MCF 10A (cell line): ENCODE measurements at regions not wholly inside any gene's neighbourhood (a gene's known extent, or its start where the extent isn't known, plus 50 kb on each side); places are given as distances from the start of the nearest gene placed in this dataset.

Experiments used
- BruUV-seq: library from RNA; stranded (reverse); fragments of 400-500 nt; replicated peaks from 2 replicates; lab custom pipeline; 2021; lab: Mats Ljungman, UMichigan
- CTCF ChIA-PET: fragments of 300-600 bp; sonication (Branson Sonifier 250); formaldehyde crosslinking; extraction: SDS; loops from one replicate; lab custom pipeline; 2021; ENCODE audit warnings: antibody characterized with exemption, inconsistent platforms; lab: Yijun Ruan, JAX
- POLR2A ChIA-PET: fragments of 300-600, 350-650 bp; sonication (Branson Sonifier 250); formaldehyde crosslinking; extraction: SDS; loops from one replicate; lab custom pipeline; 2020; ENCODE audit warnings: antibody characterized with exemption, inconsistent platforms; lab: Yijun Ruan, JAX
- DNase-seq: peaks from one replicate; pipeline ENCODE4 v3.0.0-alpha.2; 2018; ENCODE audit not compliant: unreplicated experiment
- H3K27ac Mint-ChIP-seq: one replicate; pipeline ENCODE4 v1.8.0; 2022; ENCODE audit warnings: mild to moderate bottlenecking, low read depth, mixed read lengths; ENCODE audit not compliant: unreplicated experiment
- H3K27me3 Mint-ChIP-seq: one replicate; pipeline ENCODE4 v1.8.0; 2022; ENCODE audit warnings: mixed read lengths; ENCODE audit not compliant: insufficient read depth, unreplicated experiment
- H3K36me3 Mint-ChIP-seq: one replicate; pipeline ENCODE4 v1.8.0; 2022; ENCODE audit warnings: mild to moderate bottlenecking, moderate library complexity, mixed read lengths; ENCODE audit not compliant: insufficient read depth, unreplicated experiment
- H3K4me1 Mint-ChIP-seq: one replicate; pipeline ENCODE4 v1.8.0; 2022; ENCODE audit warnings: mixed read lengths; ENCODE audit not compliant: insufficient read depth, unreplicated experiment
- H3K4me3 Mint-ChIP-seq: one replicate; pipeline ENCODE4 v1.8.0; 2022; ENCODE audit warnings: mild to moderate bottlenecking, moderate library complexity, mixed read lengths; ENCODE audit not compliant: unreplicated experiment
- H3K9me3 Mint-ChIP-seq: one replicate; pipeline ENCODE4 v1.8.0; 2022; ENCODE audit warnings: mixed read lengths; ENCODE audit not compliant: unreplicated experiment
- intact Hi-C: fragments of 100-400 bp; cut with micrococcal nuclease; formaldehyde crosslinking; loops from 2 replicates; pipeline ENCODE4 v1.14.1; 2022
- TF ChIP-seq, protein P1 (sequence below): fragments of 200-600 bp; IDR thresholded peaks from one replicate; pipeline ENCODE4 v1.8.0; 2022; ENCODE audit warnings: antibody characterized with exemption, mild to moderate bottlenecking; ENCODE audit not compliant: unreplicated experiment

DNA sequence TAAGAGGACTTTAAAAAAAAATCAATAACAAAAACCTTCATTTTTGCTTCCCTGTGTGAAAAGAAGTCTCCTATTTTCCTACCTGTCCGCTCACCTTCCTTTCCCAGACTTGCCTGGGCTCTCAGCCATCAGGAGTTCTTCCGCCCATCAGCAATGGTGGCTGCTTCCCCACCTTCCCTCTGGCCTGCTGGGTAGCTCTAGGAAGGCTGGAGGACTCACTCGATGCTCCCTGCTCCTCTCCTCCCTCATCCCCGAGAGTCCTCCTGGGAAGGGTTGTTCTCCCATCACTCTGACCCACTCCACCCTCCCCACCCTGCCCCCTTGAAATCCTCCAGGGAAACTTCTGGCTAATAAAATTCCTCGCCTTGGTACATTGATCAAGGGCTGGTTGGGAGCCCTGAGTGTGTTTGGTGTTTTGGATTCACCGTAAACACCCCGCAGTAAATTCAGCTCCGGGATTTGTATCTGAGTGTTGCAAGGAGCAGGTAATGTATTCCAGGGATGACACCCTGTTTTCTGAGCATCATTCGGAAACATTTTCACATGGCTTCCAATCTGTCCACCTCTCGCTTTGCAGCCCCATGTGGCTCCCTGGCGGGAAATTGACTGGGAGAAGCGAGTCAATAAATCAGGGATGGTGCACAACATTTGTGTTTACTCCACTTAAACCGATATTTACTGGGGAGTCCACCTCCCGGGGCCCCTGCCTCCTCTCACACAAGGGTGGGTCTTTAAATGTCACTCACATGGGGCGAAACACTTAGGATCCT lies 126.4 kb upstream of the SDK1 start:
- POLR2A ChIA-PET: no interaction called here
- Mint-ChIP-seq H3K36me3 (no peaks in the 10 kb centered on the region), H3K9me3 (peaks cover 7% of the 10 kb centered on the region), H3K4me3 (no peak overlapping the region), H3K27me3 (peaks cover 33% of the 10 kb centered on the region), H3K4me1 (no peaks in the 10 kb centered on the region), H3K27ac (no peak overlapping the region)
- intact Hi-C loops: no loop called here
- TF ChIP-seq, protein P1, sequence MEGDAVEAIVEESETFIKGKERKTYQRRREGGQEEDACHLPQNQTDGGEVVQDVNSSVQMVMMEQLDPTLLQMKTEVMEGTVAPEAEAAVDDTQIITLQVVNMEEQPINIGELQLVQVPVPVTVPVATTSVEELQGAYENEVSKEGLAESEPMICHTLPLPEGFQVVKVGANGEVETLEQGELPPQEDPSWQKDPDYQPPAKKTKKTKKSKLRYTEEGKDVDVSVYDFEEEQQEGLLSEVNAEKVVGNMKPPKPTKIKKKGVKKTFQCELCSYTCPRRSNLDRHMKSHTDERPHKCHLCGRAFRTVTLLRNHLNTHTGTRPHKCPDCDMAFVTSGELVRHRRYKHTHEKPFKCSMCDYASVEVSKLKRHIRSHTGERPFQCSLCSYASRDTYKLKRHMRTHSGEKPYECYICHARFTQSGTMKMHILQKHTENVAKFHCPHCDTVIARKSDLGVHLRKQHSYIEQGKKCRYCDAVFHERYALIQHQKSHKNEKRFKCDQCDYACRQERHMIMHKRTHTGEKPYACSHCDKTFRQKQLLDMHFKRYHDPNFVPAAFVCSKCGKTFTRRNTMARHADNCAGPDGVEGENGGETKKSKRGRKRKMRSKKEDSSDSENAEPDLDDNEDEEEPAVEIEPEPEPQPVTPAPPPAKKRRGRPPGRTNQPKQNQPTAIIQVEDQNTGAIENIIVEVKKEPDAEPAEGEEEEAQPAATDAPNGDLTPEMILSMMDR: no peak
- BruUV-seq: no TSS peak
- no peak for DNase-seq
- CTCF ChIA-PET: no interaction called here

DNA sequence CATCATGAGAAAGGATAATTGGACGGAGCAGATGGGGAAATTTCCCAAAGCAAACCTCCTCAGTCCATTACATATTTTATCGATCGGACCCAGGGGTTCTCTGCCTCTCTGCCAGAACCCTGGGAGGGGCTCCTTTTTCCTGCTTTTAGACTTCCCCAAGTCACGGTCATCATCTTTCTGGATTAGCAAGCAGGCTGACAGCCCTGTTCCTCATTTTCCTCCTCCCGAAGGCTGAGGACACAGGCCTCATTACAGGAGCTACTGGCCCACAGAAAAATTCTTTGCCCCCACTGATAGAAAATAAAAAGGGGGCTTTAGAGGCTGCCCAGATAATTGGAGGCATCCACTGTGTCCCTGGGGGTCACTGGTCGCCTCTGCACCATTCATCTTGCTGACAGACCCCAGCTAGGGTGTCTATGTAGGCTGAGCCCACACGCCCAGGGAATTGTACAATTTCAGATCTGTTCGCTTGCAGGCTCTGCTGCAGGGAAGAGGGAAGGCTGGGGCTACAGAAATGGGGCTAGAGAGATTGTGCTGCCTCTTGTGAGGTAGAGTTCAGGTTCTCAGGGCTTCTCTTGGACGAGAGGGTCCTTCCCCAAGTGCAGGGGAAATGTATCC lies 125.7 kb upstream of the SDK1 start:
- no peaks in the 10 kb centered on the region for H3K36me3 Mint-ChIP-seq
- ChIA-PET POLR2A (no interaction called here), CTCF (no interaction called here)
- intact Hi-C loops: no loop called here
- H3K4me1 Mint-ChIP-seq: no peaks in the 10 kb centered on the region
- H3K4me3 Mint-ChIP-seq: no peak overlapping the region
- H3K27ac Mint-ChIP-seq: no peak overlapping the region
- TF ChIP-seq, protein P1: no peak
- no peak for DNase-seq
- BruUV-seq: no TSS peak
- H3K9me3 Mint-ChIP-seq: peaks cover 7% of the 10 kb centered on the region
- H3K27me3 Mint-ChIP-seq: peaks cover 33% of the 10 kb centered on the region

DNA sequence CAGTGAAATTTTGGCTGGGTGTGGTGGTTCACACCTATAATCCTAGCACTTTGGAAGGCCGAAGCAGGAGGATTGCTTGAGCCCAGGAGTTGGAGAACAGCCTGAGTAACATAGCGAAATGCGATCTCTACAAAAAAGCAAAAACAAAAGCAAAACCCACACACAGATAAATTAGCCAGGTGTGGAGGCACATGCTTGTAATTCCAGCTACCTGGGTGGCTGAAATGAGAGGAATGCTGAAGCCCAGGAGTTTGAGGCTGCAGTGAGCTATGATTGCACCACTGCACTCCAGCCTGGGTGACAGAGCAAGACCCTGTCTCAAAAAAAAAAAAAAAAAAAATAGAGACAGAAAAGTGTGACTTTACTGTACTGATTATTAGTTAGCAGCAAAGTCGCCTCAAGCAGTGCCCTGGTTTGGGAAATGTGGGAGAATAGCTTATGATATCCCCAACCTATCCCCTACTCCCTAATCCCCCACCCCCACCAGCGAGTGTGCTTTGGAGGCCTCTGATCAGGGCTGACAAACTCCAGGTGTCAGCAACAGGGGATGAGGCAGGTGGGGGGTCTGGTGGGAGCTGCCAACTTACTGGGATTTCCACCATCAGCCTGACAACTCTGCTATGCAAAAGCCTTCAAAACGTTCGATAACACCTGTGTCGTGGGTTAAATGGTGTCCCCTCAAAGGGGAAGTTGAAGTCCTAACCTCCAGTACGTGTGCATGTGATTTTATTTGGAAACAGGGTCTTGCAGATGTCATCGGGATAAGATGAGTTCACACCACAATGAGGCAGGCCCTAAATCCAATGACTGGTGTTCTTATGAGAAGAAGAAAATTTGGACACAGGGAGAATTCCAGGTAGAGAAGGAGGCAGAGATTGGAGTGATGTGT lies 124.7 kb upstream of the SDK1 start:
- CTCF ChIA-PET: no interaction called here
- BruUV-seq: no TSS peak

More for the DNA sequence above, 124.7 kb upstream of the SDK1 start:
- POLR2A ChIA-PET: no interaction called here
- H3K27me3 Mint-ChIP-seq: peaks cover 33% of the 10 kb centered on the region
- H3K4me3 Mint-ChIP-seq: no peak overlapping the region
- H3K27ac Mint-ChIP-seq: no peak overlapping the region
- intact Hi-C loops: no loop called here
- H3K9me3 Mint-ChIP-seq: peaks cover 7% of the 10 kb centered on the region
- TF ChIP-seq, protein P1: no peak
- H3K36me3 Mint-ChIP-seq: no peaks in the 10 kb centered on the region
- no peak for DNase-seq
- no peaks in the 10 kb centered on the region for H3K4me1 Mint-ChIP-seq
